ENCODE measurements at regions not wholly inside any gene's neighbourhood (a gene's known extent, or its start where the extent isn't known, plus 50 kb on each side); places are given as distances from the start of the nearest gene placed in this dataset.

DNA sequence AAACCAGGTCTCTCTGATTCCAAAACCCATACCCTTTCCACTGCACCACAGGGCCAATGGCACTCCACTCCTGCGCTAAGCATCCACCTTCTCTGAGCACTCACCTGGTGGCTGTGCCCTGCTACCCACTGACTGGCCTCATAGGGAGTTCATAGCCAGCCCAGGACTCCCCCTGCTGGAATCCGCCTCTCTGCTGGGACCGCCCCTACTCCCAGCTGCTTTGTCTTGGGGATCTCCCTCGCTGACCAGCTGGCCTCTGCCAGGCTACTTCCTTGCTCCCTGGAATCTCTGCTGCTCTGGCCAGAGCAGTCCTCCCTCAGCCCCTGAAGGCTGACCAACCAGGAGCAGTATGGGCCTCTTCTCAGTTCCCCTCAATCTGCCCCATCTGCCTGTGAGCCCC, 129.7 kb downstream of the FAXC start:
- FAIRE-seq (no peak), DNase-seq (ENCODE audit: low spot score) (no peak)

- DNase-seq (ENCODE audit: low spot score) = no peak
- FAIRE-seq = no peak
Observed at GRCh38 chr6:99216959-99217358, 132.5 kb downstream of the FAXC start.

DNA sequence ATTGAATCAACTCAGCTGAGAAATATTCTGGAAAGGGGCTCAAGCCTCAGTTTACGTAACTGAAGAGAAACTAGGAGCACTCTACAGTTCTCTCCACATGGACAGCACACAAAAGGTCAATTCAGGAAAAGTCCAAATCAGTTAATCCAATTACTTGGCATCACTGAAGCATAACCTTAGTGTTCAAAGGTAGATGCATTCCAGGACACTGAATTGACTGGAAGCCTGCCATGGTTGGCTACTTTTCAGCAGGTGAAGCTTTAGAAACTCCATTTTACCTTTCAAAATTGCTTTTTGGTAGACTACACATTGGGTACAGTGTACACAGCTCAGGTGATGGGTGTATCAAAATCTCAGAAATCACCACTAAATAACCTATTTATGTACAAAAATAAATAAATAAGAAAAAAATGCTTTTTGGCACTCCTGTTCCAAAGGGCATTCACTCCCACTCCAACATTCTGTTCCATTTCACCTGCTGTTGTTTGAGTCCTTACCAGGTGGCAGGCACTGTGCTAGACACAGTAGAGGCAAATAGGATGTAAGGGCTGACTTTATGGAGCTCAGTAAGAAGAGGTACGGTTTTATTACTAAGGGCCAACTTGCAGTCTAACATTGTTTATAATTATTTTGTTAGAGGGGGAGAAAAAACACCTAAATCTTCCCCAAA, 153.4 kb downstream of the FAXC start:
- no peak for FAIRE-seq

GRCh38 chr6:99192561-99192960, 156.9 kb downstream of the FAXC start:
- FAIRE-seq = no peak

More for the DNA sequence above, 153.4 kb downstream of the FAXC start:
- DNase-seq (ENCODE audit: low spot score) = no peak

DNA sequence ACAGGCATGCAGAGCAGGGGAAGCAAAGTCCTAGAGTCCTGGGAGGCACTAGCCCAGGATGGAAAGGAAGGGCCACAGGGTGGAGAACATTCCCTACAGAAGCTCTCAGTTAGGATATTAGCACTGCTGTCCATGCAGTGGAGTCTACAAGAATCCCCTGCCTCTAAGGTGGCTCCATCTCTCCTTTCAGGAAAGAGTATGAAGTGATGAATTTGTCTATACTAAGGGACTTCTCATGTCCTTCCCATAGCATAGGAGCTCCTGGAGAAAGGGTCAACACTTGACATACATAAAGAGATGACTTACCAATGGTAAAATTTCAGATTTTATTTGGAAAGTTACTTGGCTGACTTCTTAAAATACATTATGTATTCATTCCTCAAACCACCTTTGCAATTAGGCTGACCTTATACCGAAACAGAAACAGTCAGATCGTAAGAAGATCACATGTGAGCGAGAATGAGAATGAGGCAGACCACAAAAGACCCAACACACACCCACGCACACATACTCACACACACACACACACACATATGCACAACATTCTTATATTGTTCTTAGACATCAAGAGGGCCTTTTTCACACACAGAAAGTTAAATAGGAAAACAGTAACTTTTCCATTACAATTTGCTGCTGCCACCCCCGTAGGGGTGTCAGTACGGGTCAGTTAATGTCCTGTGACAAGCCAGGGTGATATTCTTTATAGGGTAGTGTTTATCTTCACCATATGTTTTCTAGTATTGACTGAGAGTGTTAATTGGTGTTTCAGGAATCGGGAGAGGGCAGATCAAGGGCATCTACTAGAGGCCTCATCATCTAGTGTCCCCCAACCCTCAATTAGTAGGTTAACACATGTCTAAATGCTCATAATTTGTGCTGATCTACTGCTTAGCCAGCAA, 159.4 kb downstream of the FAXC start:
- DNase-seq (ENCODE audit: low spot score) (no peak), FAIRE-seq (no peak)

More at GRCh38 chr6:99192561-99192960, 156.9 kb downstream of the FAXC start:
- DNase-seq (ENCODE audit: low spot score) = no peak

GRCh38 chr6:99187429-99187828, 162.0 kb downstream of the FAXC start:
- no peak for DNase-seq (ENCODE audit: low spot score)
- FAIRE-seq = no peak

GRCh38 chr6:99186417-99186816, 163.1 kb downstream of the FAXC start:
- FAIRE-seq (no peak), DNase-seq (ENCODE audit: low spot score) (no peak)

DNA sequence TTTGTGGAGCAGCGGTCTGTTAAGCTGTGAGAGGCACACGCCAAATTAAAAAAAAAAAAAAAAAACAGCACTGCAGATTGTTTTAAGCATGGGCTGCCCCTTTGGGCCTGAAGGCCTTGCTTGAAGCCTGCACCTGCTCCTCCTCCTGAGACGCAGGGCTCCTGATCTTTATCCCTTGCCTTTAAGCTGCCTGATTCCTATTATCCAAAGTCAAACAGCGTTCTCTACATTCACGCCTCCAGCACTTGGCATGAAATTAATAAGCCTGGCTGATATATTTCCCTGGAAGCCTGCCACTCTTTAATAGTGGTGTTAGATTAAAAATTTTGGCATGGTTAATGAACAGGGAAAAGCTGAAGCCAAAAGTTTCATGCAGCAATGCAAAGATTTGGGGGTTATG, 163.9 kb downstream of the FAXC start:
- no peak for DNase-seq (ENCODE audit: low spot score)
- FAIRE-seq = no peak

DNA sequence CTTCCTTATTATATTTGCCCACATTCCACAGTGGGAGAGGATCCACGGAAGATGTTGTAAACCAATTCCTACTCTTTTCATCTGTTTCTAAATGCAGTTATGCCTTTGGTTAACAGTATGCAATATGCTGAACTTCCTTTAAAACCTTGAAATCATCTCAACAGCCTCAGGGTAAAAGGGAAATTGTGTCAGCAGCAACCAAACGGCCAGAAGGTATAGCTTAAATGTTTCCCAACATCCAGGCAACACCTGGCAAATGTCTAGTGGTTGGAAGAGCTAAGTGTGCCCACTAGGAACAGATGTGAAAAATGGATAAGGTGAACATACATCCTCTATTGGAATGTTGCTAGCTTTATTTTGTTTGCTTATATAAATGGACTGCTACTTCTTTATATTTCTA, 164.8 kb downstream of the FAXC start:
- DNase-seq (ENCODE audit: low spot score) (no peak), FAIRE-seq (no peak)

- no peak for FAIRE-seq
- DNase-seq (ENCODE audit: low spot score) = no peak
Observed at GRCh38 chr6:99183066-99183465, 166.4 kb downstream of the FAXC start.

DNA sequence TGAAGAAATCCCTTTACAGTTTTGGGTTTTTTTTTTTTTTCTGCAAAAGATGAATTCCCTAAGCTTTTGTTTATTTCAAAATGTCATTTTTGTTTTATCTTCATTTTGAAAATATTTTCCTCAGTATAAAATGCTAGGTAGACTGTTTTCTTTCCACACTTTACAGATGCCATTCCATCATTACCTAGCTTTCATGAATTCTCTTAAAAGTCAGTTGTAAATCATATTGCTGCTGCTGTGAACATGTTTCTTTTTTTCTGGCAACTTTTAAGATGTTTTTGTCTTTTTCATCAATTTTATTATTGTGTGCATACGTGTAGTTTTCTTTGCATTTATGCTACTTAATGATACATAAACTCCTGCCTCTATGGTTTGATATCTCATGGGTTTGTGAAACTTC, 168.3 kb downstream of the FAXC start:
- DNase-seq (ENCODE audit: low spot score) (no peak), FAIRE-seq (no peak)

- DNase-seq (ENCODE audit: low spot score) (no peak), FAIRE-seq (no peak)
Observed at GRCh38 chr6:99178168-99178567, 171.3 kb downstream of the FAXC start.

GRCh38 chr6:99177736-99178135, 171.7 kb downstream of the FAXC start:
- no peak for DNase-seq (ENCODE audit: low spot score)
- FAIRE-seq = no peak

GRCh38 chr6:99165838-99166237, 183.6 kb downstream of the FAXC start:
- no peak for FAIRE-seq
- DNase-seq (ENCODE audit: low spot score) = no peak

- no peak for DNase-seq (ENCODE audit: low spot score)
- FAIRE-seq = no peak
Observed at GRCh38 chr6:99152347-99152643, 197.2 kb downstream of the FAXC start.

DNA sequence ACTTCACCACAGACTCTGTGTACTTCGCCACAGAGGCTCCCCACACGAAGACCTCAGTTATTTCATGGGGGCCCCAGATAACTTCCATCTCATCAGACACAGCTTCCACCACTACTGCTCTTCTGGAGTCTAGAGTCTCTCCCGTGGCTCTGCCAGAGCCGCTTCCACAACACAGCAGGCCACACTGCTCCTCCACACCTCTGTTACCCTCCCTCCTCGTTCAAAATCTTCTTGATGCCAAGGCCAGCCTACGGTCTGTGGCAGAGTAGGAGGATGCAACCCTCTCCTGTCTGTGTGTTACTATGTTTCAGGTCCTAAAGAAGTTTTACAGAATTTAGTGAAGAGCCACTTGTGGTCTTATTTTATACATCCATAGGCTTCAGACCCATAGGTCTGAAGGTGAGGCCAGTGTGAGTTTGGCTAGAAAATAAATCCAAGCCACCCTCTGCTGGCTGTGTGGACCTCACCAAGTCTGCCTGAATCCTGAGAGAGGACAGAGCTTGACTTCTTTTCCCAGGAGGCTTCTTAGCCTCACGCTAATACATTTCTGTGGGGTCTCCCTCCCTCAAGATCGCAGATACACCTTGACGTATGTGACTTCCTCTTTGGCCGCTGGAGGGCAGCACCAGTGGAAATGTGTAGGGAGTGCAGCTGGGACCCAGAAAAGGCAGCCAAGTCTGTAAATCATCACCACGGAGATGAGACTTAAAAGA, 197.7 kb downstream of the FAXC start:
- no peak for FAIRE-seq
- peak; percentile 24 for DNase-seq (ENCODE audit: low spot score)

DNA sequence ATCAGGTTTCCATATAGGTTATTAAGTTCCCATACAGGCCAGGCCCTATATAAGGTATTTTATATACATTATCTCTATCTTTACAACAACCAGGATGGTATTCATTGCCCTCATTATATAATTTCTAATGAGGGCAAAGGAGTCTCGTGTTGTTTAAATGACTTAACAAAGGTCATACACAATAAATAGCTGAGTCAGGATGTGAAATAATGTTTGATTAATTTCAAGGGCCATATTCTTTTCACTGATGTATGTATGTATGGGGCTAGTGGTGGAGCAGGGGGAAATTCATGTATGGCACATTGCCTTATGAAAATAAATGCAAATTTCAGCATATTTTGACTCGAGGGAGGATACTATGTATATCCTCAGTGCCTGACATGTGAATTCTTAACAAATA, 200.7 kb downstream of the FAXC start:
- FAIRE-seq = no peak
- DNase-seq (ENCODE audit: low spot score) = no peak

DNA sequence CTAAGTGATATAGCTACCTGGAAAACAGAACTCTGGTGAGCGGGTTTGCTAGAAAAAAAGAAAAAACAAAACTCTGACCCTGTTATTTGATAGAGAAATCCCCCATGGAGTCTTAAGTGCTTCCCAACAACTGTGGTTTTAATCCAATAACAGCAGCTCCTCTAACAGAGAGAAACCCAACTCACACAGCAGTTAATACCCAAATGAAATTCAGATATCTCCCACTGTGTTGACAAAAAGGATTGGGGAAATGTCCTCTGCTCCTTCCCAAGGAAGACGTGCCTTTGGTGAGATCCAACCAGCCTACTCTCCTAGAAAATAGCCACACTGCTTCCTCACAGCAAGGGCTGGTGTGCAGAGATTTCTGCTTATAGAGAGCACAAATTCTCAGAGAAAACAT, 200.4 kb upstream of the FBXL4 start:
- no peak for FAIRE-seq
- no peak for DNase-seq (ENCODE audit: low spot score)

- DNase-seq (ENCODE audit: low spot score) (no peak), FAIRE-seq (no peak)
Observed at GRCh38 chr6:99147206-99147605, 199.5 kb upstream of the FBXL4 start.

- FAIRE-seq = no peak
- DNase-seq (ENCODE audit: low spot score) = no peak
Observed at GRCh38 chr6:99146711-99147110, 199.0 kb upstream of the FBXL4 start.

- DNase-seq (ENCODE audit: low spot score) (no peak), FAIRE-seq (no peak)
Observed at GRCh38 chr6:99145738-99146137, 198.0 kb upstream of the FBXL4 start.

- no peak for FAIRE-seq
Observed at GRCh38 chr6:99143108-99143861, 195.5 kb upstream of the FBXL4 start.

More at GRCh38 chr6:99143108-99143861, 195.5 kb upstream of the FBXL4 start:
- peak; percentile 17 for DNase-seq (ENCODE audit: low spot score)

Measured in RCC 7860 (cell line).